Endothelial cell of umbilical vein (primary cell): ENCODE measurements at regions not wholly inside any gene's neighbourhood (a gene's known extent, or its start where the extent isn't known, plus 50 kb on each side); places are given as distances from the start of the nearest gene placed in this dataset.

Experiments used
- BruUV-seq: library from RNA; stranded (reverse); fragments of 400-500 nt; replicated peaks from 2 replicates; lab custom pipeline; 2021; lab: Mats Ljungman, UMichigan
- CTCF ChIA-PET: fragments of 300-600, 350-600 bp; sonication (Branson Sonifier 250); formaldehyde crosslinking; loops from one replicate; lab custom pipeline; 2021; ENCODE audit warnings: antibody characterized with exemption, inconsistent platforms; lab: Charles Lee
- POLR2A ChIA-PET: fragments of 300-600, 350-600 bp; sonication (Branson Sonifier 250); formaldehyde crosslinking; loops from one replicate; lab custom pipeline; 2021; ENCODE audit warnings: antibody characterized with exemption, inconsistent platforms; lab: Charles Lee
- DNase-seq: peaks from one replicate; pipeline ENCODE4 v3.0.0-alpha.2; 2011; ENCODE audit warnings: low read depth, low spot score
- FAIRE-seq: peaks from 2 replicates; lab custom pipeline; 2011; peaks lifted over from hg19 to GRCh38; lab: Jason Lieb, UNC
- H2AFZ ChIP-seq: 2 replicates; pipeline ENCODE4 v1.6.0; 2012; ENCODE audit warnings: low read depth, low read length, control low read depth, inconsistent platforms
- H3K27ac ChIP-seq: 2 replicates; pipeline ENCODE4 v1.5.1; 2011; ENCODE audit warnings: low read depth, mild to moderate bottlenecking, control low read depth, low read length, moderate library complexity; ENCODE audit not compliant: insufficient read depth
- H3K27me3 ChIP-seq, 2 experiments: 2 replicates each; pipeline versions ENCODE4 v1.6.0 to v1.6.1; 2011; ENCODE audit warnings: low read length in 2 of 2, mixed read lengths in 1 of 2; ENCODE audit not compliant: control insufficient read depth in 2 of 2, insufficient read depth in 2 of 2
- H3K36me3 ChIP-seq, 2 experiments: 2 replicates in 1 of 2; 3 replicates in 1 of 2; pipeline ENCODE4 v1.5.1; 2011; ENCODE audit warnings: low read length in 2 of 2, mild to moderate bottlenecking in 1 of 2, moderate library complexity in 1 of 2; ENCODE audit not compliant: control insufficient read depth in 2 of 2, insufficient read depth in 2 of 2; ENCODE audit errors: extremely low read depth in 1 of 2
- H3K4me1 ChIP-seq: 3 replicates; pipeline ENCODE4 v1.5.1; 2011; ENCODE audit warnings: mild to moderate bottlenecking, low read length; ENCODE audit not compliant: control insufficient read depth, insufficient read depth; ENCODE audit errors: extremely low read depth
- H3K4me2 ChIP-seq: 2 replicates; pipeline ENCODE4 v1.6.1; 2011; ENCODE audit warnings: low read length, control low read depth, mixed read lengths; ENCODE audit not compliant: insufficient read depth
- H3K4me3 ChIP-seq, 3 experiments: fragments of 200-600 bp in 1 of 3; sonication (generic), shearing (Covaris generic) in 1 of 3; replicated peaks in 1 of 3; 2 replicates each; pipeline ENCODE4 v1.5.1; 2011 to 2016; ENCODE audit warnings: control low read depth in 3 of 3, low read length in 3 of 3, mild to moderate bottlenecking in 2 of 3, inconsistent platforms in 1 of 3, low read depth in 1 of 3, moderate library complexity in 1 of 3; ENCODE audit not compliant: insufficient read depth in 1 of 3
- H3K79me2 ChIP-seq: 2 replicates; pipeline ENCODE4 v1.6.0; 2012; ENCODE audit warnings: low read length, inconsistent platforms; ENCODE audit not compliant: control insufficient read depth, insufficient read depth
- H3K9ac ChIP-seq: replicated peaks from 2 replicates; pipeline ENCODE3; 2011; ENCODE audit warnings: low read length, control low read depth; ENCODE audit not compliant: insufficient read depth; ENCODE audit errors: extremely low read depth
- H3K9me1 ChIP-seq: replicated peaks from 3 replicates; pipeline ENCODE4 v1.6.0; 2011; ENCODE audit warnings: mild to moderate bottlenecking, low read length; ENCODE audit not compliant: control insufficient read depth, insufficient read depth; ENCODE audit errors: extremely low read depth
- H3K9me3 ChIP-seq: replicated peaks from 2 replicates; pipeline ENCODE4 v1.5.1; 2012; ENCODE audit warnings: low read length, inconsistent platforms; ENCODE audit not compliant: control insufficient read depth, insufficient read depth
- H4K20me1 ChIP-seq: replicated peaks from 2 replicates; pipeline ENCODE3; 2011; ENCODE audit warnings: mild to moderate bottlenecking, low read length; ENCODE audit not compliant: control insufficient read depth, insufficient read depth; ENCODE audit errors: extremely low read depth
- EZH2 ChIP-seq: IDR thresholded peaks from 2 replicates; pipeline ENCODE4 v1.6.1; 2012; ENCODE audit warnings: borderline replicate concordance, low read depth, mild to moderate bottlenecking, moderate library complexity, low read length, inconsistent platforms; ENCODE audit not compliant: severe bottlenecking
- FOS ChIP-seq: IDR thresholded peaks from 2 replicates; pipeline ENCODE4 v1.6.1; 2011; ENCODE audit warnings: mild to moderate bottlenecking, low read length, moderate library complexity, borderline replicate concordance; ENCODE audit not compliant: insufficient read depth
- GATA2 ChIP-seq: IDR thresholded peaks from 2 replicates; pipeline ENCODE4 v1.7.0; 2011; ENCODE audit warnings: low read depth, mild to moderate bottlenecking, moderate library complexity, mixed read lengths, low read length; ENCODE audit not compliant: insufficient read length, insufficient read depth
- JUN ChIP-seq: IDR thresholded peaks from 2 replicates; pipeline ENCODE4 v1.6.1; 2011; ENCODE audit warnings: borderline replicate concordance, low read depth; ENCODE audit not compliant: insufficient read length, insufficient read depth
- MYC ChIP-seq: IDR thresholded peaks from one replicate; pipeline ENCODE4 v1.6.1; 2011; ENCODE audit warnings: mild to moderate bottlenecking, low read depth, low read length
- POLR2A ChIP-seq: IDR thresholded peaks from 2 replicates; pipeline ENCODE4 v1.6.1; 2012; ENCODE audit warnings: low read depth, mild to moderate bottlenecking, control low read depth, low read length
- POLR2AphosphoS5 ChIP-seq: IDR thresholded peaks from 2 replicates; pipeline ENCODE4 v1.6.1; 2012; ENCODE audit warnings: low read depth, mild to moderate bottlenecking, control low read depth, low read length, moderate library complexity; ENCODE audit not compliant: insufficient read depth
- dilution Hi-C: fragments of 300-500 bp; cut with MboI; formaldehyde crosslinking; loops from one replicate; pipeline ENCODE4 v1.15.0; 2019; ENCODE audit warnings: low sequenced_read_pairs; ENCODE audit not compliant: extremely low pct_ligation_motif_present
- intact Hi-C: fragments of 100-400 bp; cut with micrococcal nuclease; formaldehyde crosslinking; loops from one replicate; pipeline ENCODE4 v1.10.0; 2022
- TF ChIP-seq, protein P1 (sequence below), 2 donors: IDR thresholded peaks; 1 replicate in 1 of 2; 2 replicates in 1 of 2; pipeline ENCODE4 v1.5.1; 2011; ENCODE audit warnings: low read length in 2 of 2, mild to moderate bottlenecking in 2 of 2, moderate library complexity in 2 of 2, control low read depth in 1 of 2, inconsistent platforms in 1 of 2, low read depth in 1 of 2; ENCODE audit not compliant: insufficient read depth in 1 of 2; ENCODE audit errors: extremely low read depth in 1 of 2
- TF ChIP-seq, protein P2 (sequence below): IDR thresholded peaks from 2 replicates; pipeline ENCODE4 v1.6.1; 2011; ENCODE audit not compliant: insufficient read depth, insufficient read length

DNA sequence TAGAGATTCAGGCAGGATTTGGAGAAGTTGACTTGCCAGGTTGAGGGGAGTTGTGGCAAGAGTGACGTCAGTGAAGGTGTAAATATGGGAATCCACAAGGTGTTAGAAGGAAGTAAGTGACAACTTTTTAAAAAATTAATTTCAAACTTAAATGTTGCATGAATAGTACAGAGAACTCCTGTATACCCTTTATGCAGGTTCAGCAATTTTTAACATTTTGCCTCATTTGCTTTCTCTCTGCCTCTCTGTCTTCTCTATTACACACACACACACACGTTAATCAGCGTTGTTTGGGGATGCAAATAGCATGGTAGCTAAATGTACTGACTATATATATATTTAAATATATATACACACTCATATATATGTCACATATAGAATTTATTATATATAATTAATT lies 273.7 kb downstream of the SMARCA1 start:
- no peak overlapping the region for H3K27ac ChIP-seq
- no peak overlapping the region for H2AFZ ChIP-seq
- ChIA-PET CTCF (no interaction called here), POLR2A (no interaction called here)
- BruUV-seq = no TSS peak
- H3K4me3 ChIP-seq = no peak overlapping the region
- H3K4me1 ChIP-seq = no peaks in the 10 kb centered on the region
- DNase-seq (no peak), FAIRE-seq (no peak)
- H3K79me2 ChIP-seq = no peaks in the 10 kb centered on the region
- H3K9ac ChIP-seq = no peak overlapping the region
- H3K4me2 ChIP-seq = no peak overlapping the region
- no peaks in the 10 kb centered on the region for H3K9me3 ChIP-seq
- H3K27me3 ChIP-seq = no peaks in the 10 kb centered on the region
- no peak for TF ChIP-seq EZH2
- TF ChIP-seq, protein P1, sequence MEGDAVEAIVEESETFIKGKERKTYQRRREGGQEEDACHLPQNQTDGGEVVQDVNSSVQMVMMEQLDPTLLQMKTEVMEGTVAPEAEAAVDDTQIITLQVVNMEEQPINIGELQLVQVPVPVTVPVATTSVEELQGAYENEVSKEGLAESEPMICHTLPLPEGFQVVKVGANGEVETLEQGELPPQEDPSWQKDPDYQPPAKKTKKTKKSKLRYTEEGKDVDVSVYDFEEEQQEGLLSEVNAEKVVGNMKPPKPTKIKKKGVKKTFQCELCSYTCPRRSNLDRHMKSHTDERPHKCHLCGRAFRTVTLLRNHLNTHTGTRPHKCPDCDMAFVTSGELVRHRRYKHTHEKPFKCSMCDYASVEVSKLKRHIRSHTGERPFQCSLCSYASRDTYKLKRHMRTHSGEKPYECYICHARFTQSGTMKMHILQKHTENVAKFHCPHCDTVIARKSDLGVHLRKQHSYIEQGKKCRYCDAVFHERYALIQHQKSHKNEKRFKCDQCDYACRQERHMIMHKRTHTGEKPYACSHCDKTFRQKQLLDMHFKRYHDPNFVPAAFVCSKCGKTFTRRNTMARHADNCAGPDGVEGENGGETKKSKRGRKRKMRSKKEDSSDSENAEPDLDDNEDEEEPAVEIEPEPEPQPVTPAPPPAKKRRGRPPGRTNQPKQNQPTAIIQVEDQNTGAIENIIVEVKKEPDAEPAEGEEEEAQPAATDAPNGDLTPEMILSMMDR (IDR thresholded peaks at IDR 0.05; ENCODE audit: extremely low read depth in 1 of 2, insufficient read depth in 1 of 2, low read depth in 1 of 2, low read length in 2 of 2) = no peak
- no peak for TF ChIP-seq POLR2A
- no peak for TF ChIP-seq GATA2
- TF ChIP-seq FOS = no peak
- no peak for TF ChIP-seq JUN
- TF ChIP-seq, protein P2, sequence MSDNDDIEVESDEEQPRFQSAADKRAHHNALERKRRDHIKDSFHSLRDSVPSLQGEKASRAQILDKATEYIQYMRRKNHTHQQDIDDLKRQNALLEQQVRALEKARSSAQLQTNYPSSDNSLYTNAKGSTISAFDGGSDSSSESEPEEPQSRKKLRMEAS = no peak
- no peak for TF ChIP-seq MYC
- TF ChIP-seq POLR2AphosphoS5 = no peak
- intact Hi-C loops = no loop called here
- H3K36me3 ChIP-seq = no peaks in the 10 kb centered on the region
- dilution Hi-C loops = no loop called here
- H4K20me1 ChIP-seq = no peaks in the 10 kb centered on the region
- H3K9me1 ChIP-seq = no peaks in the 10 kb centered on the region
